ENCODE measurements at regions not wholly inside any gene's neighbourhood (a gene's known extent, or its start where the extent isn't known, plus 50 kb on each side); places are given as distances from the start of the nearest gene placed in this dataset.

GRCh38 chr16:85486256-85486915 is 126.7 kb upstream of the GSE1 start:
- TF ChIP-seq CTCF (IDR thresholded peaks at IDR 0.05) (no peak), TAF1 (IDR thresholded peaks at IDR 0.05; ENCODE audit: borderline replicate concordance, low read depth, low read length) (no peak)
